Peyer's patch (tissue), 4 donors: ENCODE measurements at regions not wholly inside any gene's neighbourhood (a gene's known extent, or its start where the extent isn't known, plus 50 kb on each side); places are given as distances from the start of the nearest gene placed in this dataset.

Experiments used
- DNase-seq, 3 donors: peaks; one replicate each; pipeline ENCODE4 v3.0.0-alpha.2; 2017 to 2019
- H3K27ac ChIP-seq, 4 donors: fragments of 200-600 bp; sonication (generic); one replicate each; pipeline ENCODE4 v1.5.1; 2016 to 2019
- H3K27me3 ChIP-seq, 2 donors: fragments of 200-600 bp; sonication (generic); one replicate each; pipeline ENCODE4 v1.5.1; 2019
- H3K36me3 ChIP-seq, 3 donors: fragments of 200-600 bp; sonication (generic); one replicate each; pipeline ENCODE4 v1.5.1; 2016 to 2019
- H3K4me1 ChIP-seq, 4 donors: fragments of 200-600 bp; sonication (generic); one replicate each; pipeline ENCODE4 v1.5.1; 2016 to 2019
- H3K4me3 ChIP-seq, 4 donors: fragments of 200-600 bp; sonication (generic); 1 replicate in 3 of 4; 2 replicates in 1 of 4; pipeline ENCODE4 v1.5.1; 2016 to 2019; ENCODE audit warnings: mild to moderate bottlenecking in 1 of 4
- H3K9me3 ChIP-seq, 4 donors: fragments of 200-600 bp; sonication (generic); one replicate each; pipeline ENCODE4 v1.5.1; 2016 to 2019; ENCODE audit warnings: mild to moderate bottlenecking in 1 of 4
- POLR2A ChIP-seq, 2 donors: fragments of 450-650 bp; IDR thresholded peaks; one replicate each; pipeline ENCODE4 v1.5.1; 2017; ENCODE audit warnings: antibody characterized with exemption in 2 of 2, mild to moderate bottlenecking in 2 of 2, moderate library complexity in 2 of 2
- TF ChIP-seq, protein P1 (sequence below), 6 experiments: fragments of 450-650 bp in 4 of 6; fragments of 200-600 bp in 2 of 6; sonication (generic) in 1 of 6; IDR thresholded peaks; one replicate each; pipeline ENCODE4 v1.5.1; 2017 to 2019; ENCODE audit warnings: antibody characterized with exemption in 6 of 6, mild to moderate bottlenecking in 3 of 6, moderate library complexity in 1 of 6

DNA sequence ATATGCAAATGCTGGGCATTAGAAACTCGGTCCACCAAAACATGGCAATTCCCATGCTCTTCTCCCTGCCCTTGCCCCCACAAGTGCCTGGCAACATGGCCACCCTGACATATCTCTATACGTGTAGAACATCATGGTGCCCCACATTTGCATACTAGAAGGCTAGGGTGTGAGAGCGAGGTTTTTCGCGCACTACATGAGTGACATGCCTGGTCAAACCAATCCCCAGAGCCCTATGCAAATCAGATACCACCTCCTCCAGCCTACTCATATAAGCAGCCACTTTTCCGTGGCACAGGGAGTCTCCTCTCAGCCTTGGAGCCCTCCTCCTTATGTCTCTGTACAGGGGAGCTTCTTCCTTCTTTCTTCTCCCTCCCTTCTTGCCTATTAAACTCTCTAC is 296.1 kb upstream of the GULP1 start:
- H3K36me3 ChIP-seq: no peaks in the 10 kb centered on the region
- H3K9me3 ChIP-seq: no peaks in the 10 kb centered on the region
- TF ChIP-seq POLR2A (IDR thresholded peaks at IDR 0.05): no peak
- TF ChIP-seq, protein P1, sequence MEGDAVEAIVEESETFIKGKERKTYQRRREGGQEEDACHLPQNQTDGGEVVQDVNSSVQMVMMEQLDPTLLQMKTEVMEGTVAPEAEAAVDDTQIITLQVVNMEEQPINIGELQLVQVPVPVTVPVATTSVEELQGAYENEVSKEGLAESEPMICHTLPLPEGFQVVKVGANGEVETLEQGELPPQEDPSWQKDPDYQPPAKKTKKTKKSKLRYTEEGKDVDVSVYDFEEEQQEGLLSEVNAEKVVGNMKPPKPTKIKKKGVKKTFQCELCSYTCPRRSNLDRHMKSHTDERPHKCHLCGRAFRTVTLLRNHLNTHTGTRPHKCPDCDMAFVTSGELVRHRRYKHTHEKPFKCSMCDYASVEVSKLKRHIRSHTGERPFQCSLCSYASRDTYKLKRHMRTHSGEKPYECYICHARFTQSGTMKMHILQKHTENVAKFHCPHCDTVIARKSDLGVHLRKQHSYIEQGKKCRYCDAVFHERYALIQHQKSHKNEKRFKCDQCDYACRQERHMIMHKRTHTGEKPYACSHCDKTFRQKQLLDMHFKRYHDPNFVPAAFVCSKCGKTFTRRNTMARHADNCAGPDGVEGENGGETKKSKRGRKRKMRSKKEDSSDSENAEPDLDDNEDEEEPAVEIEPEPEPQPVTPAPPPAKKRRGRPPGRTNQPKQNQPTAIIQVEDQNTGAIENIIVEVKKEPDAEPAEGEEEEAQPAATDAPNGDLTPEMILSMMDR (IDR thresholded peaks at IDR 0.05): no peak
- no peak overlapping the region for H3K27ac ChIP-seq
- DNase-seq: no peak
- H3K27me3 ChIP-seq: no peaks in the 10 kb centered on the region
- H3K4me3 ChIP-seq: no peak overlapping the region
- H3K4me1 ChIP-seq: no peaks in the 10 kb centered on the region

- Histone ChIP-seq H3K4me1 (no peaks in the 10 kb centered on the region), H3K27ac (no peak overlapping the region), H3K36me3 (no peaks in the 10 kb centered on the region), H3K4me3 (no peak overlapping the region), H3K9me3 (no peaks in the 10 kb centered on the region), H3K27me3 (no peaks in the 10 kb centered on the region)
- no peak for DNase-seq
- TF ChIP-seq POLR2A (IDR thresholded peaks at IDR 0.05): no peak
- TF ChIP-seq, protein P1 (IDR thresholded peaks at IDR 0.05): no peak
These were observed 295.0 kb upstream of the GULP1 start for GRCh38 chr2:187996630-187997029.

GRCh38 chr2:188000189-188000588 is 291.5 kb upstream of the GULP1 start:
- Histone ChIP-seq H3K4me3 (no peak overlapping the region), H3K27me3 (no peaks in the 10 kb centered on the region), H3K9me3 (no peaks in the 10 kb centered on the region), H3K4me1 (no peaks in the 10 kb centered on the region), H3K27ac (no peak overlapping the region), H3K36me3 (no peaks in the 10 kb centered on the region)
- DNase-seq: no peak
- no peak for TF ChIP-seq POLR2A (IDR thresholded peaks at IDR 0.05)
- TF ChIP-seq, protein P1 (IDR thresholded peaks at IDR 0.05): no peak

- no peak for DNase-seq
- Histone ChIP-seq H3K36me3 (no peaks in the 10 kb centered on the region), H3K9me3 (no peaks in the 10 kb centered on the region), H3K4me1 (no peaks in the 10 kb centered on the region), H3K4me3 (no peak overlapping the region), H3K27me3 (no peaks in the 10 kb centered on the region), H3K27ac (no peak overlapping the region)
- TF ChIP-seq, protein P1 (IDR thresholded peaks at IDR 0.05): no peak
- no peak for TF ChIP-seq POLR2A (IDR thresholded peaks at IDR 0.05)
These were observed 287.9 kb upstream of the GULP1 start for GRCh38 chr2:188003800-188004199.

GRCh38 chr2:188013767-188014166 is 277.9 kb upstream of the GULP1 start:
- no peak for TF ChIP-seq POLR2A (IDR thresholded peaks at IDR 0.05)
- TF ChIP-seq, protein P1 (IDR thresholded peaks at IDR 0.05): no peak
- no peak overlapping the region for H3K4me3 ChIP-seq
- no peak overlapping the region for H3K27ac ChIP-seq
- H3K4me1 ChIP-seq: no peaks in the 10 kb centered on the region
- no peak for DNase-seq
- no peaks in the 10 kb centered on the region for H3K36me3 ChIP-seq
- H3K9me3 ChIP-seq: no peaks in the 10 kb centered on the region
- H3K27me3 ChIP-seq: no peaks in the 10 kb centered on the region

- Histone ChIP-seq H3K9me3 (no peaks in the 10 kb centered on the region), H3K4me3 (no peak overlapping the region), H3K4me1 (no peaks in the 10 kb centered on the region), H3K27ac (no peak overlapping the region), H3K27me3 (no peaks in the 10 kb centered on the region), H3K36me3 (no peaks in the 10 kb centered on the region)
- TF ChIP-seq, protein P1 (IDR thresholded peaks at IDR 0.05): no peak
- no peak for TF ChIP-seq POLR2A (IDR thresholded peaks at IDR 0.05)
- DNase-seq: no peak
These were observed 274.8 kb upstream of the GULP1 start for GRCh38 chr2:188016917-188017316.
